ENCODE measurements at regions not wholly inside any gene's neighbourhood (a gene's known extent, or its start where the extent isn't known, plus 50 kb on each side); places are given as distances from the start of the nearest gene placed in this dataset.
"Not testable (repeated sequence)": the region's sequence is repeated elsewhere in the genome, so short reads cannot be mapped to it uniquely, and the experiment has no call there.

DNA sequence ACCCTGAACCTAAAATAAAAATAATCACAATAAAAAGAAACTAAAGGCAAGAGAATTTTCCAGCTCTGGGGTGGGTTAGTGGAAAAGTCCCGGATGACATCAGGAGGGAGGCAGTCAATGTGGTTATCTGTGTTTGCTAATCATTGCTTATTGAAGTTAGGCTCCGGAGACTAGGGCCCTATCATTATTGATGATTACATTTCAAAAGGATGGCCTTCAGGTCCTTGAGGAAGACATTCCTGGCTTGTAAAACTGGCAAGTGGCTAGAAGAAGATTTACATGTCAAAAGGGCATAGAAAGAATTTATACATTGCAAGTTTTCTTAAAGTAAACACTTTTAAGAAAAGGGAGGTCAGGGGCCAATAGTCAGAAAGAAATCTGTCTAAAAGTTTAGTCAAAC is 123.4 kb downstream of the POSTN start:
- H3K9me3 ChIP-seq: no peaks in the 10 kb centered on the region
- H3K4me1 ChIP-seq: peaks cover 0 to 20% (median 6%) of the 10 kb centered on the region in 4 donors
- WGBS, 2 donors: 31 to 52% methylated on average over 2 of the region's 2 CpGs
- DNase-seq: no peak
- no peaks in the 10 kb centered on the region for H3K27me3 ChIP-seq
- no peaks in the 10 kb centered on the region for H3K36me3 ChIP-seq
- H3K27ac ChIP-seq: no peak overlapping the region
- no peak overlapping the region for H3K4me3 ChIP-seq
- TF ChIP-seq EP300 (IDR thresholded peaks at IDR 0.05) (no peak), POLR2AphosphoS5 (IDR thresholded peaks at IDR 0.05) (no peak), POLR2A (IDR thresholded peaks at IDR 0.05) (no peak)
- TF ChIP-seq, protein P1, sequence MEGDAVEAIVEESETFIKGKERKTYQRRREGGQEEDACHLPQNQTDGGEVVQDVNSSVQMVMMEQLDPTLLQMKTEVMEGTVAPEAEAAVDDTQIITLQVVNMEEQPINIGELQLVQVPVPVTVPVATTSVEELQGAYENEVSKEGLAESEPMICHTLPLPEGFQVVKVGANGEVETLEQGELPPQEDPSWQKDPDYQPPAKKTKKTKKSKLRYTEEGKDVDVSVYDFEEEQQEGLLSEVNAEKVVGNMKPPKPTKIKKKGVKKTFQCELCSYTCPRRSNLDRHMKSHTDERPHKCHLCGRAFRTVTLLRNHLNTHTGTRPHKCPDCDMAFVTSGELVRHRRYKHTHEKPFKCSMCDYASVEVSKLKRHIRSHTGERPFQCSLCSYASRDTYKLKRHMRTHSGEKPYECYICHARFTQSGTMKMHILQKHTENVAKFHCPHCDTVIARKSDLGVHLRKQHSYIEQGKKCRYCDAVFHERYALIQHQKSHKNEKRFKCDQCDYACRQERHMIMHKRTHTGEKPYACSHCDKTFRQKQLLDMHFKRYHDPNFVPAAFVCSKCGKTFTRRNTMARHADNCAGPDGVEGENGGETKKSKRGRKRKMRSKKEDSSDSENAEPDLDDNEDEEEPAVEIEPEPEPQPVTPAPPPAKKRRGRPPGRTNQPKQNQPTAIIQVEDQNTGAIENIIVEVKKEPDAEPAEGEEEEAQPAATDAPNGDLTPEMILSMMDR (IDR thresholded peaks at IDR 0.05): no peak
- intact Hi-C loops (cut with DNase I): no loop called here

DNA sequence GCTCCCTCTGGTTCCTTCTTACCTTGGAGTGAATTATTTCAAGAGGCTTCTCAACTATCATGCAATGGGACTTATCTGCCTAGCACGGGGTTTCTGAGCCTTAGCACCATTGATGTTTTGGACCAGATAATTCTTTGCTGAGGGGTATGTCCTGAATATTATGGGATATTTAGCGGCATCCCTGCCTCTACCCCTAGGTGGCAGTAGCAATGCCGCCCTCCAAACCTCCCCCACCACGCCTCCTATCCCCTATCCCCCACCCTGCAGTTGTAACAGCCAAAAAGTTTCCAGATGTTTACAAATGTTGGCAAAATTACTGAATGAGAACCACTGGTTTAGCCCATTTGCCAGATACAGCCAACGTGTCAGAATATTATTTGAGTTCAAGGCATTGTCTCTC is 125.5 kb downstream of the POSTN start:
- intact Hi-C loops (cut with DNase I): no loop called here

DNA sequence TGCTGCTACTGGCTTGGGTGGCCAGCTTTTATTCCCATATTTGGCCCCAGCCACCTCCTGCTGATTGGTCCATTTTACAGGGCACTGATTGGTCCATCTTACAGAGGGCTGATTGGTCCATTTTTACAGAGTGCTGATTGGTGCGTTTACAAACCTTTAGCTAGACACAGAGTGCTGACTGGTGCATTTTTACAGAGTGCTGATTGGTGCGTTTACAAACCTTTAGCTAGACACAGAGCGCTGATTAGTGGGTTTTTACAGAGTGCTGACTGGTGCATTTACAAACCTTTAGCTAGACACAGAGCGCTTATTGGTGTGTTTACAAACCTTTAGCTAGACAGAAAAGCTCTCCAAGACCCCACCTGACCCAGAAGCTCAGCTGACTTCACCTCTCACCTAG is 126.3 kb downstream of the POSTN start:
- DNase-seq; H3K36me3 ChIP-seq; intact Hi-C loops (cut with DNase I); H3K27ac ChIP-seq; H3K4me3 ChIP-seq; H3K27me3 ChIP-seq; H3K9me3 ChIP-seq: not testable (repeated sequence)
- WGBS, 2 donors: 88 to 94% methylated on average over 3 to 4 of the region's 4 CpGs
- H3K4me1 ChIP-seq: peaks cover 0 to 11% (median 5%) of the 10 kb centered on the region in 4 donors

More for the DNA sequence above, 125.5 kb downstream of the POSTN start:
- Histone ChIP-seq H3K4me1 (peaks cover 0 to 14% (median 6%) of the 10 kb centered on the region in 4 donors), H3K36me3 (no peaks in the 10 kb centered on the region), H3K9me3 (no peaks in the 10 kb centered on the region), H3K27me3 (no peaks in the 10 kb centered on the region), H3K4me3 (no peak overlapping the region), H3K27ac (no peak overlapping the region)
- 79 to 90% methylated on average over 5 of the region's 5 CpGs for WGBS, 2 donors
- DNase-seq: no peak
- no peak for TF ChIP-seq POLR2A (IDR thresholded peaks at IDR 0.05)
- TF ChIP-seq, protein P1 (IDR thresholded peaks at IDR 0.05): no peak
- no peak for TF ChIP-seq POLR2AphosphoS5 (IDR thresholded peaks at IDR 0.05)
- no peak for TF ChIP-seq EP300 (IDR thresholded peaks at IDR 0.05)

DNA sequence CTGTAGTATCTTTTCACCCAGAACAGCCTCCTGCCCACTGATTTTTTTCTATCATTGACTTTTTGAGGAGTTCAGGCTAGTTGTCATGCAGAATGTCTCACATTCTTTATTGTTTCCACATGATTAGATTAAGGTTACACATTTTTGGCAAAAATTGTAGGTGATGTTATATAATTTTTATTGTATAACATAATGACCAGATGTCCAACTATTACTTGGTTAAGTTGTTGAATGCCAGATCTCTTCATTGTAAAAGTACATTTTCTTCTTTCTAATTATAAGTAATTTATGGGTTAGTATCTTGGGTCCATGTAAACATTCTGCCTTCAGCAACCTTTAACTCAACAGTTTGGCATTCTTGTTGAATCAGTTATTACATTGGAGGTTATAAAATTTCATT is 138.4 kb downstream of the POSTN start:
- Histone ChIP-seq H3K4me1 (peaks cover 0 to 21% (median 5%) of the 10 kb centered on the region in 4 donors), H3K4me3 (no peak overlapping the region)
- intact Hi-C loops (cut with DNase I): no loop called here

DNA sequence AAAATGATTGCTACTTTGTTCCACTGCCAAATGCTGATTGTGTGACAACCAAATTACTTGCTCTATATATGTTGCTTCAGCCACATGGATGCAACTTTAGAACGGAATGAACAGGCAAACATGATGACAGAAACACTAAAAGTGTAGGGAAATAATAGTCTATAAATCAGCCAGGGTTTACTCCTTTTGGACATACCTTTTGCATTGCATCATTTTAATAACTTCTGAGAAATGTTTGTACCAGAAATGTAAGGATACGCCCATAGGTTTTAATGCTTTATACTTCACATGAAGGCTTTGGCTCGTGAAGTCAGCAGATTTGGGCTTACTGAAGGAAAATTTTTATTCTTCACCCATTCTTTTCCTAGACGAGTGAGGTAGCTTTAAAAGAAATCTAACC is 141.0 kb downstream of the POSTN start:
- no peaks in the 10 kb centered on the region for H3K27me3 ChIP-seq
- no peaks in the 10 kb centered on the region for H3K36me3 ChIP-seq
- WGBS, 2 donors: 65 to 80% methylated on average over 4 of the region's 4 CpGs
- no peak for DNase-seq
- H3K4me3 ChIP-seq: no peak overlapping the region
- peaks cover 0 to 21% (median 6%) of the 10 kb centered on the region in 4 donors for H3K4me1 ChIP-seq
- intact Hi-C loops (cut with DNase I): no loop called here
- no peaks in the 10 kb centered on the region for H3K9me3 ChIP-seq
- TF ChIP-seq POLR2AphosphoS5 (IDR thresholded peaks at IDR 0.05): no peak
- no peak for TF ChIP-seq POLR2A (IDR thresholded peaks at IDR 0.05)
- TF ChIP-seq EP300 (IDR thresholded peaks at IDR 0.05): no peak
- TF ChIP-seq, protein P1 (IDR thresholded peaks at IDR 0.05): no peak
- no peak overlapping the region for H3K27ac ChIP-seq

More for the DNA sequence above, 138.4 kb downstream of the POSTN start:
- Histone ChIP-seq H3K36me3 (no peaks in the 10 kb centered on the region), H3K27me3 (no peaks in the 10 kb centered on the region), H3K9me3 (no peaks in the 10 kb centered on the region), H3K27ac (no peak overlapping the region)
- TF ChIP-seq EP300 (IDR thresholded peaks at IDR 0.05): no peak
- TF ChIP-seq, protein P1 (IDR thresholded peaks at IDR 0.05): no peak
- no peak for TF ChIP-seq POLR2A (IDR thresholded peaks at IDR 0.05)
- TF ChIP-seq POLR2AphosphoS5 (IDR thresholded peaks at IDR 0.05): no peak
- no peak for DNase-seq

Measured in sigmoid colon (tissue), 6 donors.